Osteoblast (primary cell): ENCODE measurements at regions not wholly inside any gene's neighbourhood (a gene's known extent, or its start where the extent isn't known, plus 50 kb on each side); places are given as distances from the start of the nearest gene placed in this dataset.

Experiments
- DNase-seq: peaks from one replicate; pipeline ENCODE4 v3.0.0; 2011; ENCODE audit warnings: low spot score, mixed read lengths; ENCODE audit not compliant: insufficient read length; ENCODE audit errors: missing footprints
- H2AFZ ChIP-seq: 2 replicates; pipeline ENCODE4 v1.6.0; 2011; ENCODE audit warnings: mild to moderate bottlenecking, low read length
- H3K27ac ChIP-seq: 2 replicates; pipeline ENCODE4 v1.5.1; 2011; ENCODE audit warnings: mild to moderate bottlenecking, low read depth, low read length, moderate library complexity
- H3K27me3 ChIP-seq: 2 replicates; pipeline ENCODE4 v1.6.0; 2012; ENCODE audit warnings: mild to moderate bottlenecking, control low read depth, inconsistent platforms, low read length, moderate library complexity; ENCODE audit not compliant: insufficient read depth
- H3K36me3 ChIP-seq: 2 replicates; pipeline ENCODE4 v1.5.1; 2011; ENCODE audit warnings: mild to moderate bottlenecking, low read length, control low read depth, moderate library complexity; ENCODE audit not compliant: insufficient read depth
- H3K4me1 ChIP-seq: 2 replicates; pipeline ENCODE4 v1.5.1; 2011; ENCODE audit warnings: mild to moderate bottlenecking, low read length, control low read depth, moderate library complexity; ENCODE audit not compliant: insufficient read depth
- H3K4me2 ChIP-seq: 2 replicates; pipeline ENCODE4 v1.6.0; 2011; ENCODE audit warnings: mild to moderate bottlenecking, low read length; ENCODE audit not compliant: insufficient read depth
- H3K4me3 ChIP-seq: fragments of 200-600 bp; sonication (generic); 3 replicates; pipeline ENCODE4 v1.5.1; 2012; ENCODE audit warnings: mild to moderate bottlenecking, low read length, inconsistent platforms; ENCODE audit not compliant: insufficient read depth
- H3K79me2 ChIP-seq: 2 replicates; pipeline ENCODE4 v1.6.0; 2012; ENCODE audit warnings: mild to moderate bottlenecking, low read length, control low read depth, inconsistent platforms; ENCODE audit not compliant: insufficient read depth
- H3K9me3 ChIP-seq: 2 replicates; pipeline ENCODE4 v1.5.1; 2011; ENCODE audit warnings: low read depth, low read length, control low read depth
- H4K20me1 ChIP-seq: 2 replicates; pipeline ENCODE4 v1.6.0; 2012; ENCODE audit warnings: mild to moderate bottlenecking, low read length, control low read depth; ENCODE audit not compliant: insufficient read depth
- CTCF ChIP-seq: IDR thresholded peaks from 2 replicates; pipeline ENCODE4 v1.5.1; 2011; ENCODE audit warnings: mild to moderate bottlenecking, low read depth, low read length, moderate library complexity; ENCODE audit errors: extremely low read depth

- Histone ChIP-seq H3K4me1 (no peaks in the 10 kb centered on the region), H4K20me1 (no peaks in the 10 kb centered on the region)
- DNase-seq, result no peak
Observed at GRCh38 chr10:123451618-123452245, 214.4 kb upstream of the GPR26 start.

GRCh38 chr10:123454987-123455386 is 211.2 kb upstream of the GPR26 start:
- no peaks in the 10 kb centered on the region for H3K4me1 ChIP-seq
- no peaks in the 10 kb centered on the region for H3K27me3 ChIP-seq
- no peak overlapping the region for H2AFZ ChIP-seq
- peaks cover 2% of the 10 kb centered on the region for H3K9me3 ChIP-seq
- H4K20me1 ChIP-seq, result no peaks in the 10 kb centered on the region
- H3K4me3 ChIP-seq, result no peak overlapping the region
- H3K79me2 ChIP-seq, result no peaks in the 10 kb centered on the region
- no peak overlapping the region for H3K27ac ChIP-seq
- no peak for DNase-seq
- no peaks in the 10 kb centered on the region for H3K36me3 ChIP-seq
- no peak for TF ChIP-seq CTCF
- H3K4me2 ChIP-seq, result no peak overlapping the region

More at GRCh38 chr10:123451618-123452245, 214.4 kb upstream of the GPR26 start:
- TF ChIP-seq CTCF, result no peak
- no peaks in the 10 kb centered on the region for H3K36me3 ChIP-seq
- H3K27me3 ChIP-seq, result no peaks in the 10 kb centered on the region
- H3K27ac ChIP-seq, result no peak overlapping the region
- H3K4me2 ChIP-seq, result no peak overlapping the region
- H2AFZ ChIP-seq, result no peak overlapping the region
- H3K9me3 ChIP-seq, result no peaks in the 10 kb centered on the region
- no peak overlapping the region for H3K4me3 ChIP-seq
- H3K79me2 ChIP-seq, result no peaks in the 10 kb centered on the region

GRCh38 chr10:123455861-123456260 is 210.3 kb upstream of the GPR26 start:
- no peak for DNase-seq
- TF ChIP-seq CTCF, result no peak
- H3K4me3 ChIP-seq, result no peak overlapping the region
- H3K27ac ChIP-seq, result no peak overlapping the region
- peaks cover 2% of the 10 kb centered on the region for H3K9me3 ChIP-seq
- no peaks in the 10 kb centered on the region for H3K27me3 ChIP-seq
- no peak overlapping the region for H2AFZ ChIP-seq
- no peaks in the 10 kb centered on the region for H4K20me1 ChIP-seq
- H3K4me2 ChIP-seq, result no peak overlapping the region
- H3K4me1 ChIP-seq, result no peaks in the 10 kb centered on the region
- no peaks in the 10 kb centered on the region for H3K36me3 ChIP-seq
- no peaks in the 10 kb centered on the region for H3K79me2 ChIP-seq

GRCh38 chr10:123458933-123459332 is 207.2 kb upstream of the GPR26 start:
- no peak overlapping the region for H3K27ac ChIP-seq
- no peak for DNase-seq
- no peak overlapping the region for H3K4me3 ChIP-seq
- H2AFZ ChIP-seq, result no peak overlapping the region
- H3K4me2 ChIP-seq, result no peak overlapping the region
- H4K20me1 ChIP-seq, result no peaks in the 10 kb centered on the region
- TF ChIP-seq CTCF, result no peak
- H3K27me3 ChIP-seq, result no peaks in the 10 kb centered on the region
- H3K9me3 ChIP-seq, result peaks cover 2% of the 10 kb centered on the region
- H3K79me2 ChIP-seq, result no peaks in the 10 kb centered on the region
- H3K36me3 ChIP-seq, result no peaks in the 10 kb centered on the region
- H3K4me1 ChIP-seq, result no peaks in the 10 kb centered on the region
